ENCODE measurements at regions not wholly inside any gene's neighbourhood (a gene's known extent, or its start where the extent isn't known, plus 50 kb on each side); places are given as distances from the start of the nearest gene placed in this dataset.

- no peaks in the 10 kb centered on the region for H3K27me3 ChIP-seq (ENCODE audit: insufficient read depth)
- H3K27ac ChIP-seq (ENCODE audit: low read depth in 2 of 2, low read length in 1 of 2) = no peak overlapping the region
- TF ChIP-seq PBX3 (IDR thresholded peaks at IDR 0.05) = no peak
- TF ChIP-seq MEF2A (IDR thresholded peaks at IDR 0.05; ENCODE audit: borderline replicate concordance, low read depth) = no peak
- no peak for TF ChIP-seq NRF1 (IDR thresholded peaks at IDR 0.05; ENCODE audit: low read depth, low read length)
- no peak for TF ChIP-seq MXI1 (IDR thresholded peaks at IDR 0.05; ENCODE audit: low read depth, low read length)
- no peak overlapping the region for H3K9ac ChIP-seq
- DNase-seq = no peak
- ChIA-PET POLR2A (no interaction called here), CTCF (no interaction called here)
- H3K9me2 ChIP-seq = no peaks in the 10 kb centered on the region
- WGBS (ENCODE audit: low lambda C conversion rate) = 72% methylated on average over 5 of the region's 5 CpGs
- H3F3A ChIP-seq (replicated peaks; ENCODE audit: insufficient read depth) = no peaks in the 10 kb centered on the region
- no peak overlapping the region; the same call in 1 of the 2 replicates for H2AFZ ChIP-seq (ENCODE audit: low read depth)
- H4K20me1 ChIP-seq (ENCODE audit: insufficient read depth) = no peaks in the 10 kb centered on the region
- no peaks in the 10 kb centered on the region for H3K4me1 ChIP-seq (ENCODE audit: control insufficient read depth in 1 of 2, insufficient read depth in 2 of 2, low read depth in 1 of 2, low read length in 1 of 2)
- no peaks in the 10 kb centered on the region for H3K36me3 ChIP-seq (replicated peaks in 1 of 2; ENCODE audit: control insufficient read depth in 1 of 2, insufficient read depth in 2 of 2, low read length in 1 of 2)
- H3K4me3 ChIP-seq (ENCODE audit: low read depth in 2 of 2, low read length in 1 of 2) = no peak overlapping the region
- no peaks in the 10 kb centered on the region for H3K9me3 ChIP-seq
- H3K4me2 ChIP-seq = no peak overlapping the region
- no peaks in the 10 kb centered on the region for H3K79me2 ChIP-seq (ENCODE audit: insufficient read depth)
Observed at GRCh38 chr6:104401926-104402325, 457.8 kb downstream of the HACE1 start.

- Histone ChIP-seq H3K27ac (ENCODE audit: low read depth in 2 of 2, low read length in 1 of 2) (no peak overlapping the region), H3K4me3 (ENCODE audit: low read depth in 2 of 2, low read length in 1 of 2) (no peak overlapping the region), H3K79me2 (ENCODE audit: insufficient read depth) (no peaks in the 10 kb centered on the region), H3K27me3 (ENCODE audit: insufficient read depth) (no peaks in the 10 kb centered on the region), H3K36me3 (replicated peaks in 1 of 2; ENCODE audit: control insufficient read depth in 1 of 2, insufficient read depth in 2 of 2, low read length in 1 of 2) (no peaks in the 10 kb centered on the region), H3K4me1 (ENCODE audit: control insufficient read depth in 1 of 2, insufficient read depth in 2 of 2, low read depth in 1 of 2, low read length in 1 of 2) (no peaks in the 10 kb centered on the region), H4K20me1 (ENCODE audit: insufficient read depth) (no peaks in the 10 kb centered on the region), H3K4me2 (no peak overlapping the region), H2AFZ (ENCODE audit: low read depth) (no peak overlapping the region), H3K9me3 (no peaks in the 10 kb centered on the region), H3F3A (replicated peaks; ENCODE audit: insufficient read depth) (no peaks in the 10 kb centered on the region), H3K9me2 (no peaks in the 10 kb centered on the region), H3K9ac (no peak overlapping the region)
- whole genome bisulfite sequencing (ENCODE audit: low lambda C conversion rate) = 62% methylated on average over 5 of the region's 5 CpGs
- DNase-seq = no peak
- no peak for TF ChIP-seq NRF1 (IDR thresholded peaks at IDR 0.05; ENCODE audit: low read depth, low read length)
- TF ChIP-seq USF2 (IDR thresholded peaks at IDR 0.05; ENCODE audit: borderline replicate concordance, low read depth, low read length) = no peak
- TF ChIP-seq MEF2A (IDR thresholded peaks at IDR 0.05; ENCODE audit: borderline replicate concordance, low read depth) = no peak
- TF ChIP-seq FOXM1 (IDR thresholded peaks at IDR 0.05; ENCODE audit: low read depth) = no peak
- TF ChIP-seq ELF1 (IDR thresholded peaks at IDR 0.05) = no peak
- TF ChIP-seq FOSL2 (IDR thresholded peaks at IDR 0.05; ENCODE audit: borderline replicate concordance, low read depth) = no peak
- TF ChIP-seq RAD21 (IDR thresholded peaks at IDR 0.05; ENCODE audit: low read length) = no peak
- TF ChIP-seq GABPA (IDR thresholded peaks at IDR 0.05; ENCODE audit: low read depth) = no peak
- no peak for TF ChIP-seq RFX5 (IDR thresholded peaks at IDR 0.05; ENCODE audit: low read length)
- no peak for TF ChIP-seq CTCF (IDR thresholded peaks at IDR 0.05)
- TF ChIP-seq YY1 (IDR thresholded peaks at IDR 0.05; ENCODE audit: low read depth) = no peak
- TF ChIP-seq GATA2 (CRISPR knock-in tag; IDR thresholded peaks at IDR 0.05) = no peak
- TF ChIP-seq EZH2phosphoT487 (IDR thresholded peaks at IDR 0.05; ENCODE audit: borderline replicate concordance, low read depth) = no peak
- TF ChIP-seq EP300 (IDR thresholded peaks at IDR 0.05; ENCODE audit: borderline replicate concordance in 1 of 2, low read depth in 1 of 2, low read length in 1 of 2) = no peak
- no peak for TF ChIP-seq PBX3 (IDR thresholded peaks at IDR 0.05)
- no peak for TF ChIP-seq SIN3A (IDR thresholded peaks at IDR 0.05; ENCODE audit: borderline replicate concordance, low read depth, low read length)
- TF ChIP-seq JUND (IDR thresholded peaks at IDR 0.05) = no peak
- no peak for TF ChIP-seq SMC3 (IDR thresholded peaks at IDR 0.05; ENCODE audit: low read depth, low read length)
- TF ChIP-seq NFIC (IDR thresholded peaks at IDR 0.05; ENCODE audit: borderline replicate concordance) = no peak
- no peak for TF ChIP-seq USF1 (IDR thresholded peaks at IDR 0.05; ENCODE audit: borderline replicate concordance, low read depth)
- ChIA-PET CTCF (interaction anchor here (0.6 kb wide), 1 partner anchor 81 kb away, joined by 3 read pairs; no protein-coding TSS in a partner anchor), POLR2A (no interaction called here)
Observed at GRCh38 chr6:104400844-104401243, 458.9 kb downstream of the HACE1 start.
